ENCODE measurements at regions not wholly inside any gene's neighbourhood (a gene's known extent, or its start where the extent isn't known, plus 50 kb on each side); places are given as distances from the start of the nearest gene placed in this dataset.
"Not testable (repeated sequence)": the region's sequence is repeated elsewhere in the genome, so short reads cannot be mapped to it uniquely, and the experiment has no call there.

DNA sequence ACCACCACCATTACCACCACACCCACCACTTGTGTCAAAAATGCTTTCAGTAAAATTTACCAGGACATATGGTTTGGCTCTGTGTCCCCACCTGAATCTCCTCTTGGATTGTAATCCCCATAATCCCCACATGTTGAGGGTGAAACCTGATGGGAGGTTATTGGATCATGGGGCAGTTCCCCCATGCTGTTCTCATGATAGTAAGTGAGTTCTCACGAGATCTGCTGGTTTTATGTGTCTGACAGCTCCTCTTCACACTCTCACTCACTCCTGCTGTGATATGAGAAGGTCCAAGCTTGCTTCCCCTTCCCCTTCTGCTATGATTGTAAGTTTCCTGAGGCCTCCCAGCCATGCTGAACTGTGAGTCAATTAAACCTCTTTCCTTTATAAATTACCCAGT lies 176.8 kb upstream of the ERBB4 start:
- TF ChIP-seq POLR2AphosphoS5 (IDR thresholded peaks at IDR 0.05; ENCODE audit: low read depth, low read length); NRF1 (IDR thresholded peaks at IDR 0.05; ENCODE audit: low read depth, low read length); RFX5 (IDR thresholded peaks at IDR 0.05; ENCODE audit: low read length); MEF2A (IDR thresholded peaks at IDR 0.05; ENCODE audit: borderline replicate concordance, low read depth); CHD2 (IDR thresholded peaks at IDR 0.05; ENCODE audit: low read length, partially characterized antibody); YY1 (IDR thresholded peaks at IDR 0.05; ENCODE audit: low read depth); SMC3 (IDR thresholded peaks at IDR 0.05; ENCODE audit: low read depth, low read length); RAD21 (IDR thresholded peaks at IDR 0.05; ENCODE audit: low read length); EP300 (IDR thresholded peaks at IDR 0.05; ENCODE audit: borderline replicate concordance in 1 of 2, low read depth in 1 of 2, low read length in 1 of 2); USF2 (IDR thresholded peaks at IDR 0.05; ENCODE audit: borderline replicate concordance, low read depth, low read length); EZH2phosphoT487 (IDR thresholded peaks at IDR 0.05; ENCODE audit: borderline replicate concordance, low read depth); RXRA (IDR thresholded peaks at IDR 0.05; ENCODE audit: borderline replicate concordance, low read depth): not testable (repeated sequence)
- TF ChIP-seq, protein P1, sequence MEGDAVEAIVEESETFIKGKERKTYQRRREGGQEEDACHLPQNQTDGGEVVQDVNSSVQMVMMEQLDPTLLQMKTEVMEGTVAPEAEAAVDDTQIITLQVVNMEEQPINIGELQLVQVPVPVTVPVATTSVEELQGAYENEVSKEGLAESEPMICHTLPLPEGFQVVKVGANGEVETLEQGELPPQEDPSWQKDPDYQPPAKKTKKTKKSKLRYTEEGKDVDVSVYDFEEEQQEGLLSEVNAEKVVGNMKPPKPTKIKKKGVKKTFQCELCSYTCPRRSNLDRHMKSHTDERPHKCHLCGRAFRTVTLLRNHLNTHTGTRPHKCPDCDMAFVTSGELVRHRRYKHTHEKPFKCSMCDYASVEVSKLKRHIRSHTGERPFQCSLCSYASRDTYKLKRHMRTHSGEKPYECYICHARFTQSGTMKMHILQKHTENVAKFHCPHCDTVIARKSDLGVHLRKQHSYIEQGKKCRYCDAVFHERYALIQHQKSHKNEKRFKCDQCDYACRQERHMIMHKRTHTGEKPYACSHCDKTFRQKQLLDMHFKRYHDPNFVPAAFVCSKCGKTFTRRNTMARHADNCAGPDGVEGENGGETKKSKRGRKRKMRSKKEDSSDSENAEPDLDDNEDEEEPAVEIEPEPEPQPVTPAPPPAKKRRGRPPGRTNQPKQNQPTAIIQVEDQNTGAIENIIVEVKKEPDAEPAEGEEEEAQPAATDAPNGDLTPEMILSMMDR (IDR thresholded peaks at IDR 0.05) = not testable (repeated sequence)
- TF ChIP-seq, protein P2, sequence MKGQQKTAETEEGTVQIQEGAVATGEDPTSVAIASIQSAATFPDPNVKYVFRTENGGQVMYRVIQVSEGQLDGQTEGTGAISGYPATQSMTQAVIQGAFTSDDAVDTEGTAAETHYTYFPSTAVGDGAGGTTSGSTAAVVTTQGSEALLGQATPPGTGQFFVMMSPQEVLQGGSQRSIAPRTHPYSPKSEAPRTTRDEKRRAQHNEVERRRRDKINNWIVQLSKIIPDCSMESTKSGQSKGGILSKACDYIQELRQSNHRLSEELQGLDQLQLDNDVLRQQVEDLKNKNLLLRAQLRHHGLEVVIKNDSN (IDR thresholded peaks at IDR 0.05; ENCODE audit: borderline replicate concordance, low read depth) = not testable (repeated sequence)
